Lower leg skin (tissue), 4 donors: ENCODE measurements at regions not wholly inside any gene's neighbourhood (a gene's known extent, or its start where the extent isn't known, plus 50 kb on each side); places are given as distances from the start of the nearest gene placed in this dataset.

ENCODE experiments used
- DNase-seq, 2 donors: peaks; one replicate each; pipeline ENCODE4 v3.0.0-alpha.2; 2019; ENCODE audit warnings: low spot score in 2 of 2
- H3K4me3 ChIP-seq: fragments of 200-600 bp; sonication (generic); 2 replicates; pipeline ENCODE4 v1.5.1; 2017; ENCODE audit warnings: mild to moderate bottlenecking, low read depth; ENCODE audit not compliant: poor library complexity, severe bottlenecking
- CTCF ChIP-seq, 3 donors: fragments of 450-650 bp; IDR thresholded peaks; one replicate each; pipeline ENCODE4 v1.5.1; 2016; ENCODE audit warnings: antibody characterized with exemption in 3 of 3, mild to moderate bottlenecking in 3 of 3, moderate library complexity in 2 of 3
- POLR2A ChIP-seq, 2 donors: fragments of 450-650 bp; IDR thresholded peaks; one replicate each; pipeline ENCODE4 v1.6.1; 2016 to 2017; ENCODE audit warnings: antibody characterized with exemption in 2 of 2, mild to moderate bottlenecking in 1 of 2, moderate library complexity in 1 of 2
- WGBS, 2 donors: methylation state at CpG; one replicate each; pipeline ENCODE4 v1.1.5; 2018; 5-methylcytosine and 5-hydroxymethylcytosine counted together
- intact Hi-C: fragments of 100-400 bp; cut with DNase I; formaldehyde crosslinking; loops from one replicate; pipeline ENCODE4 v1.15.0; 2023; ENCODE audit warnings: low total_unique reads

GRCh38 chr6:49052901-49053300 is 410.2 kb downstream of the MMUT start:
- intact Hi-C loops, result no loop called here
- 88% methylated on average over 2 of the region's 2 CpGs for WGBS, 2 donors
- DNase-seq, result no peak
- H3K4me3 ChIP-seq, result no peak overlapping the region
- TF ChIP-seq CTCF (IDR thresholded peaks at IDR 0.05) (no peak), POLR2A (IDR thresholded peaks at IDR 0.05) (no peak)

- WGBS, 2 donors, result 55 to 56% methylated on average over 1 of the region's 1 CpG
- TF ChIP-seq POLR2A (IDR thresholded peaks at IDR 0.05), result no peak
- TF ChIP-seq CTCF (IDR thresholded peaks at IDR 0.05), result no peak
- intact Hi-C loops, result no loop called here
- DNase-seq, result no peak
- no peak overlapping the region for H3K4me3 ChIP-seq
Observed at GRCh38 chr6:49051281-49051680, 411.8 kb downstream of the MMUT start.

- intact Hi-C loops, result no loop called here
- DNase-seq, result no peak
- WGBS, 2 donors, result 72 to 74% methylated on average over 1 of the region's 1 CpG
- no peak for TF ChIP-seq POLR2A (IDR thresholded peaks at IDR 0.05)
- TF ChIP-seq CTCF (IDR thresholded peaks at IDR 0.05), result no peak
- H3K4me3 ChIP-seq, result no peak overlapping the region
Observed at GRCh38 chr6:49050584-49050983, 412.5 kb downstream of the MMUT start.

GRCh38 chr6:49038294-49038822 is 424.7 kb downstream of the MMUT start:
- no peak overlapping the region for H3K4me3 ChIP-seq
- TF ChIP-seq CTCF (IDR thresholded peaks at IDR 0.05) (no peak), POLR2A (IDR thresholded peaks at IDR 0.05) (no peak)
- DNase-seq, result no peak
- intact Hi-C loops, result no loop called here
- 82 to 87% methylated on average over 2 of the region's 2 CpGs for WGBS, 2 donors

GRCh38 chr6:49030251-49031020 is 432.6 kb downstream of the MMUT start:
- intact Hi-C loops, result no loop called here
- no peak for TF ChIP-seq CTCF (IDR thresholded peaks at IDR 0.05)
- no peak for TF ChIP-seq POLR2A (IDR thresholded peaks at IDR 0.05)
- no peak overlapping the region for H3K4me3 ChIP-seq
- DNase-seq, result no peak
- 71 to 77% methylated on average over 1 of the region's 1 CpG for WGBS, 2 donors

GRCh38 chr6:49027644-49028043 is 435.4 kb downstream of the MMUT start:
- TF ChIP-seq POLR2A (IDR thresholded peaks at IDR 0.05) (no peak), CTCF (IDR thresholded peaks at IDR 0.05) (no peak)

More at GRCh38 chr6:49027644-49028043, 435.4 kb downstream of the MMUT start:
- intact Hi-C loops, result no loop called here
- DNase-seq, result no peak
- no peak overlapping the region for H3K4me3 ChIP-seq
- WGBS, 2 donors, result 85 to 86% methylated on average over 2 of the region's 2 CpGs
